Endodermal cell (in vitro differentiated cells): ENCODE measurements at regions not wholly inside any gene's neighbourhood (a gene's known extent, or its start where the extent isn't known, plus 50 kb on each side); places are given as distances from the start of the nearest gene placed in this dataset.

ENCODE experiments used
- DNase-seq: peaks from one replicate; pipeline ENCODE4 v3.0.0-alpha.2; 2017
- H3K27ac ChIP-seq: 2 replicates; pipeline ENCODE4 v1.5.1; 2013; ENCODE audit warnings: mild to moderate bottlenecking, low read depth, low read length, moderate library complexity
- H3K27me3 ChIP-seq: 2 replicates; pipeline ENCODE4 v1.6.1; 2013; ENCODE audit warnings: mild to moderate bottlenecking, low read length, moderate library complexity; ENCODE audit not compliant: insufficient read depth, control insufficient read depth, poor library complexity, severe bottlenecking
- H3K36me3 ChIP-seq: 2 replicates; pipeline ENCODE4 v1.7.0; 2013; ENCODE audit warnings: mild to moderate bottlenecking, low read length, moderate library complexity; ENCODE audit not compliant: control insufficient read depth, insufficient read depth
- H3K4me1 ChIP-seq: one replicate; pipeline ENCODE4 v1.7.0; 2013; ENCODE audit warnings: low read length; ENCODE audit not compliant: control insufficient read depth, insufficient read depth
- H3K4me3 ChIP-seq: 2 replicates; pipeline ENCODE4 v1.5.1; 2013; ENCODE audit warnings: mild to moderate bottlenecking, low read length, moderate library complexity
- H3K9ac ChIP-seq: 2 replicates; pipeline ENCODE4 v1.6.1; 2013; ENCODE audit warnings: mild to moderate bottlenecking, low read length, moderate library complexity; ENCODE audit not compliant: poor library complexity, severe bottlenecking; ENCODE audit errors: extremely low read depth
- H3K9me3 ChIP-seq: 2 replicates; pipeline ENCODE4 v1.6.1; 2013; ENCODE audit warnings: mild to moderate bottlenecking, low read length, moderate library complexity; ENCODE audit not compliant: control insufficient read depth
- H3K27ac Mint-ChIP-seq: 2 replicates; pipeline ENCODE4 v1.8.0; 2020; ENCODE audit warnings: mixed read lengths
- H3K27me3 Mint-ChIP-seq: 2 replicates; pipeline ENCODE4 v1.8.0; 2021; ENCODE audit warnings: mild to moderate bottlenecking, mixed read lengths; ENCODE audit not compliant: insufficient read depth
- H3K36me3 Mint-ChIP-seq: 2 replicates; pipeline ENCODE4 v1.8.0; 2020; ENCODE audit warnings: low read depth, mixed read lengths
- H3K4me1 Mint-ChIP-seq: 2 replicates; pipeline ENCODE4 v1.8.0; 2020; ENCODE audit warnings: mixed read lengths
- H3K4me3 Mint-ChIP-seq: 2 replicates; pipeline ENCODE4 v1.8.0; 2020; ENCODE audit warnings: mild to moderate bottlenecking, moderate library complexity, mixed read lengths
- H3K9me3 Mint-ChIP-seq: 2 replicates; pipeline ENCODE4 v1.8.0; 2020; ENCODE audit warnings: mild to moderate bottlenecking, mixed read lengths
- CTCF ChIP-seq: fragments of 200-600 bp; sonication (generic); conservative IDR thresholded peaks from 2 replicates; pipeline ENCODE4 v1.5.0; 2021; ENCODE audit warnings: antibody characterized with exemption, mild to moderate bottlenecking
- WGBS, 2 experiments: methylation state at CpG; one replicate each; pipeline versions ENCODE4 v1.1.5 to v1.1.7; 2013; ENCODE audit warnings: missing lambda C conversion rate in 2 of 2, mixed read lengths in 1 of 2; ENCODE audit not compliant: insufficient coverage in 1 of 2, insufficient read length in 1 of 2; 5-methylcytosine and 5-hydroxymethylcytosine counted together

GRCh38 chr2:83923531-83923930 is 535.5 kb downstream of the SUCLG1 start:
- TF ChIP-seq CTCF, result no peak
- no peak for DNase-seq
- H3K9me3 Mint-ChIP-seq, result peaks cover 10% of the 10 kb centered on the region
- no peak overlapping the region for H3K4me3 ChIP-seq
- H3K4me3 Mint-ChIP-seq, result no peak overlapping the region
- peaks cover 3% of the 10 kb centered on the region for H3K36me3 Mint-ChIP-seq
- H3K27me3 Mint-ChIP-seq, result no peaks in the 10 kb centered on the region
- WGBS, 2 experiments, result 91 to 100% methylated on average over 2 of the region's 2 CpGs
- H3K36me3 ChIP-seq, result no peaks in the 10 kb centered on the region
- H3K27me3 ChIP-seq, result no peaks in the 10 kb centered on the region
- no peak overlapping the region for H3K27ac ChIP-seq
- peaks cover 16% of the 10 kb centered on the region for H3K9me3 ChIP-seq
- H3K4me1 ChIP-seq, result no peaks in the 10 kb centered on the region
- no peaks in the 10 kb centered on the region for H3K4me1 Mint-ChIP-seq
- H3K9ac ChIP-seq, result no peak overlapping the region
- no peak overlapping the region for H3K27ac Mint-ChIP-seq

- no peak for TF ChIP-seq CTCF
- Histone ChIP-seq H3K36me3 (no peaks in the 10 kb centered on the region), H3K27me3 (no peaks in the 10 kb centered on the region), H3K4me1 (no peaks in the 10 kb centered on the region), H3K9ac (no peak overlapping the region), H3K4me3 (no peak overlapping the region), H3K27ac (no peak overlapping the region), H3K9me3 (peaks cover 6% of the 10 kb centered on the region)
- H3K27ac Mint-ChIP-seq, result no peak overlapping the region
- no peaks in the 10 kb centered on the region for H3K27me3 Mint-ChIP-seq
- H3K4me1 Mint-ChIP-seq, result peaks cover 6% of the 10 kb centered on the region
- peaks cover 14% of the 10 kb centered on the region for H3K9me3 Mint-ChIP-seq
- peaks cover 3% of the 10 kb centered on the region for H3K36me3 Mint-ChIP-seq
- H3K4me3 Mint-ChIP-seq, result no peak overlapping the region
- no peak for DNase-seq
These were observed 542.5 kb downstream of the SUCLG1 start for GRCh38 chr2:83916559-83916958.

- Mint-ChIP-seq H3K27me3 (no peaks in the 10 kb centered on the region), H3K4me3 (no peak overlapping the region), H3K9me3 (peaks cover 6% of the 10 kb centered on the region), H3K4me1 (peaks cover 6% of the 10 kb centered on the region), H3K36me3 (no peaks in the 10 kb centered on the region), H3K27ac (no peak overlapping the region)
- no peak for TF ChIP-seq CTCF
- H3K36me3 ChIP-seq, result no peaks in the 10 kb centered on the region
- no peak overlapping the region for H3K27ac ChIP-seq
- H3K4me1 ChIP-seq, result no peaks in the 10 kb centered on the region
- H3K9me3 ChIP-seq, result no peaks in the 10 kb centered on the region
- H3K27me3 ChIP-seq, result no peaks in the 10 kb centered on the region
- DNase-seq, result no peak
- H3K4me3 ChIP-seq, result no peak overlapping the region
- H3K9ac ChIP-seq, result no peak overlapping the region
These were observed 543.7 kb downstream of the SUCLG1 start for GRCh38 chr2:83915381-83915780.
